Gastrocnemius medialis (tissue), 4 donors: ENCODE measurements at regions not wholly inside any gene's neighbourhood (a gene's known extent, or its start where the extent isn't known, plus 50 kb on each side); places are given as distances from the start of the nearest gene placed in this dataset.

Experiments used
- POLR2A ChIP-seq, 2 donors: fragments of 450-650 bp; IDR thresholded peaks; one replicate each; pipeline ENCODE4 v1.6.1; 2017; ENCODE audit warnings: antibody characterized with exemption in 2 of 2, mild to moderate bottlenecking in 2 of 2, moderate library complexity in 2 of 2
- TF ChIP-seq, protein P1 (sequence below), 5 experiments: fragments of 450-650 bp in 3 of 5; fragments of 200-600 bp in 2 of 5; sonication (generic) in 2 of 5; IDR thresholded peaks in 4 of 5; conservative IDR thresholded peaks in 1 of 5; 1 replicate in 4 of 5; 2 replicates in 1 of 5; pipeline ENCODE4 v1.5.1; 2016 to 2019; ENCODE audit warnings: antibody characterized with exemption in 5 of 5, mild to moderate bottlenecking in 3 of 5, moderate library complexity in 3 of 5

- TF ChIP-seq, protein P1, sequence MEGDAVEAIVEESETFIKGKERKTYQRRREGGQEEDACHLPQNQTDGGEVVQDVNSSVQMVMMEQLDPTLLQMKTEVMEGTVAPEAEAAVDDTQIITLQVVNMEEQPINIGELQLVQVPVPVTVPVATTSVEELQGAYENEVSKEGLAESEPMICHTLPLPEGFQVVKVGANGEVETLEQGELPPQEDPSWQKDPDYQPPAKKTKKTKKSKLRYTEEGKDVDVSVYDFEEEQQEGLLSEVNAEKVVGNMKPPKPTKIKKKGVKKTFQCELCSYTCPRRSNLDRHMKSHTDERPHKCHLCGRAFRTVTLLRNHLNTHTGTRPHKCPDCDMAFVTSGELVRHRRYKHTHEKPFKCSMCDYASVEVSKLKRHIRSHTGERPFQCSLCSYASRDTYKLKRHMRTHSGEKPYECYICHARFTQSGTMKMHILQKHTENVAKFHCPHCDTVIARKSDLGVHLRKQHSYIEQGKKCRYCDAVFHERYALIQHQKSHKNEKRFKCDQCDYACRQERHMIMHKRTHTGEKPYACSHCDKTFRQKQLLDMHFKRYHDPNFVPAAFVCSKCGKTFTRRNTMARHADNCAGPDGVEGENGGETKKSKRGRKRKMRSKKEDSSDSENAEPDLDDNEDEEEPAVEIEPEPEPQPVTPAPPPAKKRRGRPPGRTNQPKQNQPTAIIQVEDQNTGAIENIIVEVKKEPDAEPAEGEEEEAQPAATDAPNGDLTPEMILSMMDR (IDR thresholded peaks at IDR 0.05 in 4 of 5, conservative IDR thresholded peaks at IDR 0.05 in 1 of 5) = no peak
- no peak for TF ChIP-seq POLR2A (IDR thresholded peaks at IDR 0.05)
Observed at GRCh38 chr16:80059836-80060235, 459.3 kb upstream of the MAF start.
